T-helper 22 cell (primary cell): ENCODE measurements at regions not wholly inside any gene's neighbourhood (a gene's known extent, or its start where the extent isn't known, plus 50 kb on each side); places are given as distances from the start of the nearest gene placed in this dataset.

Experiments used
- DNase-seq: peaks from one replicate; pipeline ENCODE4 v3.0.0-alpha.2; 2020; ENCODE audit warnings: low read depth

DNA sequence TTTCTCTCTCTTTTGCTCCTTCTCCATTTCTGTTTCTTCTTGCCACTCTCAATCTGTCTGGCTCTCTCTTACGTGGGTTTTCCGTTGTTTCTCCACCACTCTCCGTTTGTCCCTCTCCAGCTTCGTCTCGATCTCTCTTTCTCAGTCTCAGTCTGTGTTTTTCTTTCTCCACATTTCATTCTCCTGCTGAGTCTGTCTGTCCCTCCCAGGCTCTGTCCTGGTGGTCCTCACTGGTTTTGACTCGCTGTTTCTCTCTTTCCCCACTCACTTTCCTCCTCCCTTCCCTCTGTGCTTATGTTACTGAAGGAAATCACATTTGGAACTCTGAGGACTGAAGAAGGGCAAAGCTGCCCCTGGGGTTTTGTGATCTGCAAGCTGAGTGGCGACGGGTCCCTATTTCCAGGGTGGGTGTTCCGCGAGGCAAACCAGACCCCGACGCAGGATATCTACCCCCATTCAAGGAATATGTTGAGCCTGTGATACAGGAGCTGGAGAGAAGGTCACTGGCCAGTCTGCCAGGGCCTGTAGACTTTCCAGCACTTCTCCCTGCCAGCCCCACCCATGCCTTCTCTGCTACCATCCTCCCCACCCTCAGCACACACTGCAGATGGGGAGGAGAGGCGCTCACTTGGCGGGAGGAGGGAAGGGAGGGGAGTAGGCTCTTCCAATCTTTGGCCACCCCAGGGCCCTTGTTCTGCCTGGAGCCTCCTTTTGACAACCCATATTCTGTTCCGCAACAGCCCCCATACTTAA, 102.7 kb upstream of the MAP1LC3B2 start:
- DNase-seq: no peak

DNA sequence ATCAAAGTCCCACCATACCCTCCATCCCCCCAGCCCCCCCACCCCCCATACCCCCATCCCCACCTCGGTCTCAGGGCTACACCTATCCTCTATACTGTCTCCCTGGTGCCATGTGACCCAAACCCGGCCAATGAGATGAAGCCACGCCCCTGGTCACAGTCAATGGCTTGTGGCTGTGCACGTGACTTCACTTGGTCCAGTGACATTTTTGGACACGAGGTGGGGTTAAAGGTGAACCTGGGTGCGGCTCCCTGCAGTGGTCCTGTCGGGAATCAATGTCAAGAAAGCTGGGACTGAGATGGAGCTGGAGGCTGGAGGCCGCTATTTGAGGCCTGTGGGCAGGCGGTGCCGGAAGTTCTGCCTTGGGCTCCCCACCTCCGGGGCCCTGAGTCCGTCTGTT, 100.7 kb upstream of the MAP1LC3B2 start:
- no peak for DNase-seq

DNA sequence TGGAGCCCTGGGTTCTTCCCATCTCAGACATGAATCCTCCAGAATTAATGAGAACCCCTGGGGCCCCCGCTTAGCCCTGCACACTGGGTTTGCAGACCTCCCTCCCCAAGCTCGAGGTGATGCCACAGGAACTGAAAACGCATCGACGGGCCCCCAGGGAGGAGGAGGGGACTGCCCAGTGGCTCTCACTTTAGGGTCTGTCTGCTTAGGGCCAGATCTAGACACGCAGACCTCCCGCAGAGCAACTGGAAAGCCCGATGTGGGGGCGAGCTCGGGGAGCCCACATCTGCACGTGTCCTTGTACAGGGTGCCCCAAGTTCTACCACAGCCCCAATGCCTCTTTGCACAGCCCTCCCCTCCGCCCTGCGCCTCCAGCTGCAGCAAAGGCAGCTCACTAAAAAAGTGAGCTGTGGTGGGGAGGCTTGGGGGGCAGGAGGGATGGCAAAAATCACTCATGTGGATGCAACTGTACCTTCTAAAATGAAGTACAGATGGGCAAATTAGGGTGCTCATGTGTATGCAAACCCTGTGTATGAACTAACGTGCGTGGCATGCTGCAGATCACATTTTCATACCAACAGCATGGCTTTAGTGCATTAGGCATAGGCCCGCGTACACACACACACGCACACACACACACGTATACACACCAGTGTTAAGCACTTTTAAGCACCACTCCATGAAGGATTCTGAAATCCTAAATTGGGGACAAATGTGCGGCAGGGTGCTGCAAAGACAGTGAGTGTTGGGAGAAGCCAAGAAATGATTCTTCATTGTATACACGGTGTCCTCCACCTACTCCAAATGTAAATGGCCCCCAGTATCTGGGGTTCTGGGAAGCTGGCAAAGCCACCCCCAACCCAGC, 99.9 kb upstream of the MAP1LC3B2 start:
- no peak for DNase-seq

DNA sequence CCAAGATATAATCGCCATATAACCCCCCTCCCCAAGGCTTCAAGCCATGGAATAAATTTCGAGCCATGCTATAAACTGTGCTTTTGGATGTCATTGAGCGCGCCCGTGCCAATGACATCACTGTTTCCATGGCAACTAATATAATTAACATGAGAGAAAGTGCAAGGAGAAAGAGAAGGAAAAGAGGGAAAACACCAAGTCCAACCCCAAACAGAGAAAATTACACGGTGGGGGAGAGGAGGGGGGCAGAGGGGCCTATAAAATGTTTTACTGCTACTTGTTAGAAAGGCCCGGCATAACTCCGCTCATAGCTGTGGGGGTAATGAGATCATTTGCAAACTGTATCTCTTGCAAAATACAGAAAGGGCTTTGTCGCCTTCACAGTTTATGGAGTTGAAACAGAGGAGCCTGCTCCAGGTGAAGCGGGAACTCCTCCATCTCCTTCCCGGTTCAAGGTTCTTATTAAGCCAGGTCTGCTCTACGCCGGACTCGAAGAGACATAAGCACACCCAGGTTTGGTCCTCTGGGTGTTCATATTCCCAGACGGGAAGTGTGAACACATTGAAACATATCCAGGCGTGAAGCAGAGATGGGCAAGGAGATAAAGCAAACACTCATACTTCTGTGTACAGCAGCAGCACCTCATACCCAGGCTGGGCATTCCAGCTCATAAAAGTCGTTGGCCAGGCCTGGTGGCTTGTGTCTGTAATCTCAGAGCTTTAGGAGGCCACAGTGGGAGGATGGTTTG, 99.1 kb upstream of the MAP1LC3B2 start:
- DNase-seq: no peak

DNA sequence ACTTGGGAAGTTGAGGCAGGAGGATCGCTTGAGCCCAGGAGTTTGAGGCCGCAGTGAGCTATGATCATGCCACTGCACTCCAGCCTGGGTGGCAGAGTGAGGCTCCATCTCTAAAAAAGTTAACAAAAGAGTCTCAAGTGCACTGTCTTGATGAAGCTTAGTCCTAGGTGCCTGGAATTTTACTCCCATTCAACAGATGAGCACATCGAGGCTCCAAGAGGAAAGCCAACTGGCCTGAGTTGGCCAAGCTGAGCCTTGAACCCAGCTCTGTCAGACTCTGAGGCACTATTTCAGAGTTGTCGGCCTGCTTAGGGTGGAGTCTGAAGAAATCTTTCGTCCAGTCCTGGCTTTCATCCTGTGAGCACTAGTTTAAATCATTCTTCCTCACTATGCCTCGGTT, 98.1 kb upstream of the MAP1LC3B2 start:
- DNase-seq: no peak

DNA sequence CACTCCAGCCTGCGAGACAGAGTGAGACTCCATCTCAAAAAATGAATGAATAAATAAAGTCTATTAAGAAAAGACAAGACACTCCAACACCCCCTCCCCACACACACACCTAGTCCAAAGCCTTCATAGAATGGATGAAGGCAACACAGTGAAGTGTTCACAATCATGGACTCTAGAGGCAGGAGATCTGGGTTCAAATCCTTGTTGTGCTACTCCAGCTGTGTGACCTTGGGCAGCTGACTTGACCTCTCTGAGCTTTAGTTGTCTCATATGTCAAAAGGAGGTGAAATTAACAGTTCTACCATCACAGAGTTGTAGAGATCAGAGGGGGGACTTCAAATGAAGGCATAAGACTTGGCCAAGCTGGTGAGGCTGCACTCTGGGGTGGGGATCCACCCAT, 95.8 kb upstream of the MAP1LC3B2 start:
- no peak for DNase-seq

DNA sequence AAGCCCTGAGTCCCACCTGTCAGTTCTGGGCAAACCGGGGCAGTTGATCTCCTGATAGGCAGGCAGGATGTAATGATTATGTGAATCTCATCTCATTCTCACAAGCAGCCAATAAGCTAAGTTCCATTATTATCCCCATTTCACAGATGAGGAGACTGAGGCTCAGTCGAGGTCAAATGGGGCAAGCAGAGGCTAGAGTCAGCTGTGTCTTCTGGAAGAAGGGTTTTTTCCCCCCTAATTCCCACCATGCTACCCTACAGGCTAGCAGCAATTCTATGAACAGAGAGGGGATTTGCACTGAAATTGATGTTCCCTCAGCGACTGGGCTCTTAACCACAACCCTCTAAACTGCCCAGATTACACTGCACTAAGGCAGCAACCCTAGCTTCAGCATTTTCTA, 93.8 kb upstream of the MAP1LC3B2 start:
- DNase-seq: no peak

DNA sequence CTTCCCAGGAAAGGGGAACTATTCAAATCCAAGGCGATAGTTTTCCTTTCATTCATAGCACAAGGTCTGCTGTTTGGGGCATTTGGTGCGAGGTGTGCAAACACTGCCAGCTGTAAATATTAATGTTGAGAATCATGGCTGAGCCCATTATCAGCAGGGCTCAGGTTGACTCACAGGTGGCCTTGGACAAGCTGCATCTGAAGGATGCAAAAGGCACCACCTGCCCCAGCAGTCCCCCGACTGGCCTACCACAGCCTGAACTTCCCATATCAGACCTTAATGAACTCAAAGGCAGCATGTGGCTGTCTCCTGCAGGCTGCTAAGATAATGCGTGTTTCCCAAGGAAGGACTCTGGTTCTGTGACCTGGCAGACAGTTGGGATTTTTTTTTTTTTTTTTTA, 93.3 kb upstream of the MAP1LC3B2 start:
- DNase-seq: no peak

DNA sequence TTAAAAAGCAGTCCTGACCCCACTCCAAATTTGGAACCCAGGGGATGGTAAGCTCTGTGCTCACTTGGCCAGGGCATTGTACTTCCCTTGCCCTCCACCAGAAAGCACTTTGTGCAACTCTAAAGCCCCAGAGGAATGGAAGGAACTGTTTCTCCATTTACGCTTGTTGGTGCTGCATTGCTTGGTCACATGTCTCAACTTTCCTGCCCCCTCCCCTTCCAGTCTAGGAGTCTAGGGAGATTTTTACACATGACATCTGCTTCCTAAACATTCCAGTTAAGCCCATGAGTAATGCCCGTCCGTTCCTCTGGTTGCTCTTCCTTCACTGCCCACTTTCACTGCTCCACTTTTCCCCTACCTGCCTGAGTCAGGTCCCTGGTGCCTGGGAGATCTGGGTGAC, 92.6 kb upstream of the MAP1LC3B2 start:
- no peak for DNase-seq

DNA sequence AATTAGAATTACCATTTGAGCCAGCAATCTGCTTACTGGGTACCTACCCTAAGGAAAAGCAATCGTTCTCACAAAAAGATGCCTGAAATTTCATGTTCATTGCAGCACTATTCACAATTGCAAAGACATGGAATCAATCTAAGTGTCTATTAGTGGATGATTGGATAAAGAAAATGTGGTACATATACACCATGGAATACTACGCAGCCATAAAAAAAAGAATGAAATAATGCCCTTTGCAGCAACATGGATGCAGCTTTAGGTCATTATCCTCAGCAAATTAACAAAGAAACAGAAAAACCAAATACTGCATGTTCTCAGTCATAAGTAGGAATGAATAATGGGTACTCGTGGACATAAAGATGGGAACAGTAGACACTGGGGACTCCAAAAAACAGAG, 89.8 kb upstream of the MAP1LC3B2 start:
- DNase-seq: no peak

DNA sequence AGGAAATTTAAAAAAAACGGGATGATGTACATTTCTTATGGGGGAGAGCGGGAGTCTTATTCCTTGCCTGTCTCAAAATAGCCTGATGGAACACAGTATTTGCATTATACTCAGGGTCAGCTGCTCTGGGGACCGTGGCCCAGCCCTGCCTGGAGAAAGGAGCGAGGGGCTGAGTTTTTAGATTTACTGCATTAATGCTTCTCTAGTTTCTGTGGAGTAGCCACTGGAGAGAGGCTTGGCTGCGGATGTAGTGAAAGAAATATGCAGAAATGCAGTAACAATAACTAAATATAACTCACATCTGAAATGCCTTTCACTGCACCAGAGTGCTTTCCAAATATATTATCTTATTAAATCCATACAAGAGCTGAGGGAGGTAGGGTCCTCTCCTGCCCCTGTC, 87.6 kb upstream of the MAP1LC3B2 start:
- DNase-seq: no peak

DNA sequence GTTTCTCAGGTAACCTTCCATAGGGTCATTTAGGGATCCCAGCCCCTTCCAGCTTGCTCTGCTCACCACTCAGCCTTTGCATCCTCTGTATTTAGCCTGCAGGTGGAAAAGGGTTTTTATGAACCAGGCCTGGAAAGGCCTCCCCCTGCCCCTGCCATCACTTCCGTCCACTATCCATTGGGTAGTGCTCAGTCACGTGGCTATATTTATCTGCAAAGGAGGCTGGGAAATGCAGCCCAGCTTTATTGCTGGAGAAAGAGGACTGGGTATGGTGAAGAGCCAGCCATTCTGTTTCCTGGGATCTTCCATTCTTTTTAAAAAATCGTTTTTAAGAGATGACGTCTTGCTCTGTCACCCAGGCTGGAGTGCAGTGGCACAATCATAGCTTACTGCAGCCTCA, 87.0 kb upstream of the MAP1LC3B2 start:
- DNase-seq: no peak

DNA sequence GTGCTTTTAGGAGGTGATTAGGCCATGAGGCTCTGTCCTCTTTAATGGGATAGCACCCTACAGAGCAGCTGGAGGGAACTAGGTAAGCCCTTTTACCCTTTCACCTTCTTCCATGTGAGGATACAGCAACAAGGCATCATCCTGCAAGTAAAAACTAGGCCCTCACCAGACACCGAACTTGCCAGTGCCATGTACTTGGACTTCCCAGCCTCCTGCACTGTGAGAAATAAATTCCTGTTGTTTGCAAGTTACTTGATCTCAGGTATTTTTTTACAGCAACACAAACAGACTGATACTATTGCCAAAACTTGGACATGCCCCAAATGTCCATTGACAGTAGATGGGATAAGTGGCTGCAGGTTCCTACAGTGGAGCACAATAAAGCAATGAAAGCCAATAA, 85.8 kb upstream of the MAP1LC3B2 start:
- DNase-seq: no peak

DNA sequence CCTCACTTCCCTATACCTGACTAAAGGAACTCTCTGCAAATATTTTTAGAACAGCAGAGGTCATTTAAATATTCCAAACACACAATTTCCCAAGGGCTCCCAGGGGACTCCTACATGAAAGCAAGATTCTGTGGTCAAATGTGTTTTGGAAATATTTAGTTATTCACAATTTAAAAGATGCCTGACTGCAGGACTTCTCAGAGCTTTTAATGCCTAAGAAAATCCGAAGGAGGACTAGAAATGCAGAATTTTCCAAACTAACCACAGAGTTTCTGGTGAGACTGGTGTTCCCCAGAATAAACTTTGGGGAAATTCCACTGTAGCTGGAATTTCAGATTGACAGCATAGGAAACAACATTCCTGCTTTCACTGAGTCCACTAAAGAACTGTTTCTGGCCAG, 84.8 kb upstream of the MAP1LC3B2 start:
- DNase-seq: no peak

DNA sequence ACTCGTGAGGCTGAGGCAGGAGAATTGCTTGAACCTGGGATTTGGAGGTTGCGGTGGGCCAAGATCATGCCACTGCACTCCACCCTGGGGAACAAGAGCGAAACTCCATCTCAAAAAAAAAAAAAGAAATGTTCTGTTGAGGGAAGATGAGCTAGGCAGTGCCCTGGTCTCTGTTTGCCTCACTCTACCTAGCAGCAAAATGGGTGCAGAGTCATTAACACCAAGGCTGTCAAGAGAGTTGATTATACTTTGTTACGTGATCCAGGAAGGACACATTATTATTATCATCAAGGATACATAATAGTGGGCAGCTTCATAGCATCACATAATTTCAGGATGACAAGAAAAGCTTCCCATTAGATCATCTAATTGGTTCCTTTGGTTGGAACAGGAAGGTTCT, 84.3 kb upstream of the MAP1LC3B2 start:
- no peak for DNase-seq

DNA sequence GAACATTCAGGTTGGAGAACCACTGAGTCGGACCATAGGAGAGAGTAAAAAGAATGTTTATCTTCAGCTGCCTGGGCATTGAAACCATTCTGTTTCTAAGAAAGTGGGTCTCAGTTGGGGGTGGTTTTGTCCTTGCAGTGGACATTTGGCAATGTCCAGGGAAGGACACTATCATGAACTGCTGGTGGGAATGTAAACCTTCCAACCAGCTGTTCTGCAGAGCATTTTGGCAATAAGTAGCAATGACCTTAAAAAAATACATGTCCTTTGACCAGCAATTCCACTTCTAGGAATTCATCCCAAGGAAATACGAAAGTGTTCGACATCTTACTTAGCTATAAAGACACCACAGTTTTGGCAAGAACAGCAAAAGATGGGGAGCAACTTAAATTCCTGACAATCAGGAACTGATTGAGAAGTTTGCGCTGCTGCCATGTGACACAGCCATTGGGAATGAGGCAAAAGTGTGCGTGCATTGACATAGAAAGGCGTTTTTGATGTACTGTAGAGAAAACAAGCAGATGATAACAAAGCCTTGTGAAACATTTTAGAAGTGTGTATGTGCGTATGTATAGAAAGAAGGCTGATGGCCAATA, 82.9 kb upstream of the MAP1LC3B2 start:
- DNase-seq: no peak

DNA sequence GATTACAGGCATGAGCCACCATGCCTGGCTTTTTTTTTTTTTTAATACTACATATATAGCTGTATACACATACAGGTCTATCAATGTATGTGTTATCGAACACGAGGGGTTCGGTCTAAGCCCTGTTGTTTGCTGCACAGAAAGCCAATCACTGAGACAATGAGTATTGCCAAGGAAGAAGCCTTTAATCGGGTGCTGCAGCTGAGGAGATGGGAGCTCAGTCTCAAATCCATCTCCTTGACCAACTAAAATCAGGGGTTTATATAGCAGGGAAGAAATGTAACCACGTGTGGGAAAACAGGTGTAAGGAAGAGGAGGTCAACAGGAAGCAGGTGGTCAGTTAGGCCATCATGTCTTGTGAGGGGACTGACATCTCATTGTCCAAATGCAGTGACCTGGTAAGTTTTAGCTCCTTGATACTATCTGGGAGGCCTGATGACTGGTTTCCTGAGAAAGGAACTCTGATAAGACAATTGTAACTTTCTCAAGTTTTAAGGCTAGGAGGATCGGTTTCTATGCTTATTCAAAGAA, 80.9 kb upstream of the MAP1LC3B2 start:
- DNase-seq: no peak

DNA sequence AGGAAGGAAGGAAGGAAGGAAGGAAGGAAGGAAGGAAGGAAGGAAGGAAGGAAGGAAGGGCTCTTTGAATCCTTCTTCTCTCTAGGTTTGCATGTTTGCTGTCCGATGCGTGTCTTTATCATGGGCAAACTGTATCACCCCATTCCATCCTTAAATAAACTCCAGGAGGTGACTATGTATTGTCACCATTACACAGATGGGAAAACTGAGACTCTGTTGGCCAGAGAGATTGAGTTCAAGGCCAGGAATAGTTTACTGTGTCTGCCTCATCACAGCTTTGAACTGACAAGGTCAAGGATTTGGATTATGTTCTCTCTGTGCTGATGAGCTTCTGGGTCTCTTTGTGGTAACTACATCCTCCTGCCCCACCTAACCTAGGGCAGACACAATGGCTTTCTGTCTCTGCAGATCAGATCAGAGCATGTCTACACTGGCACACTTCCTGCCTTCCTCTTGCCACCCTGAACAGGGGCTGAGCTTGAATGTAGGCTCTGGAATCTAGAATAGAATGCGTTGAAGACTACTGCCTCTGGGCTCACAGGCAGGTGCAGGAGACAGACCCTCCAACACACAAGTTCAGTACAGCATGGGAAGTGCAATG, 78.9 kb upstream of the MAP1LC3B2 start:
- no peak for DNase-seq

DNA sequence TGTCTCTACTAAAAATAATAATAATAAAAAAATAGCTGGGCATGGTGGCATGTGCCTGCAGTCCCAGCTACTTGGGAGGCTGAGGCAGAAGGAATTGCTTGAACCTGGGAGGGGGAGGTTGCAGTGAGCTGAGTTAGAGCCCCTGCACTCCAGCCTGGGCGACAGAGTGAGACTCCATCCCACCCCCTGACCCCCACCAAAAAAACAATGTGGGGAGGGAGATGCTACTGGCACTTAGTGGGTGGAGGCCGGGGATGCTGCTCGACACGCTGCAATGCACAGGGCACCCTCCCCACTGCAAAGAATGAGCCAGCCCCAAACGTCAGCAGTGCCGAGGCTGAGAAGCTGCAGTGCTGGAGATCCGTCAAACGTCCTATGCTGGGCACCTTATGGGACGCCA, 77.5 kb upstream of the MAP1LC3B2 start:
- no peak for DNase-seq

DNA sequence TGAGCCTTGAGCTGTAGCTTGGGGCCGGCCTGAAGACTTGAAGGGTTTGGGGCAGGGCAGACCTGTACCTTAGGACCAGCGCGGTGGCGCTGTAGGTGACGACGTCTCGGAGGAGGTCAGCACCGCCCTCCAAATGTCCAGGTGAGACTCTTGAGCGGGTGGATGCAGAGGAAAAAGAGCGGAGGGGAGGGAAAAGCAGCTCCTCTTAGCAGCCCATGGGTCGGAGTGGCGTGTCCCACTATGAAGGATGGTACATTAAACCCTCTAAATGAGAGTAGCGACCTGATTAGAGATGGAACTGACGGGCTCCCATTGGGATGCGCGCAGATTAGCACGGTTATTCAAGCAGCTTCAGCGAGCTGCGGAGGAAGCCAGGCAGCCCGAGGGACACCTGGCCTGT, 77.0 kb upstream of the MAP1LC3B2 start:
- no peak for DNase-seq

DNA sequence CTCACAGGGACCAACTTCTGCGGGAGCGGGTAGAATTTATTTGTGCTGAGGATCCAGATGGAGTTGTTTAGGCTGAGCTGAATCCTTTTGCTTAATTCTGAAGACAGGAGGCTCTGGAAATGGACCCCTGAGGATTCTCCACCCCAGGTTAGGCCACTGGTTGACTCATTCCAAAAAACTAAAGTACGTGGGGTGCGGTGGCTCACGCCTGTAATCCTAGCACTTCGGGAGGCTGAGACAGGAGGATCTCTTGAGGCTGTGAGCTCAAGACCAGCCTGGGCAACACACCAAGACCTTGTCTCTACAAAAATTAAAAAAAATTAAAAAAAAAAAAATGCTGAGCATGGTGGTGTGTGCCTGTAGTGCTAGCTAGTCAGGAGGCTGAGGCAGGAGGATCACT, 76.3 kb upstream of the MAP1LC3B2 start:
- no peak for DNase-seq
